ENCODE measurements at regions not wholly inside any gene's neighbourhood (a gene's known extent, or its start where the extent isn't known, plus 50 kb on each side); places are given as distances from the start of the nearest gene placed in this dataset.
A peak's percentile ranks its signal among the peaks of the same experiment; 100 is the strongest.

- Histone ChIP-seq H3K4me3 (ENCODE audit: low read length) (no peak overlapping the region), H3K36me3 (ENCODE audit: insufficient read depth, low read length) (no peaks in the 10 kb centered on the region), H3K4me1 (ENCODE audit: control insufficient read depth, insufficient read depth, low read length) (no peaks in the 10 kb centered on the region), H3K9ac (ENCODE audit: low read depth, low read length) (no peak overlapping the region), H3K9me3 (replicated peaks; ENCODE audit: low read length) (no peaks in the 10 kb centered on the region), H3K4me2 (ENCODE audit: low read length) (no peak overlapping the region), H3K27me3 (ENCODE audit: control insufficient read depth, insufficient read depth, low read length) (peaks cover 16% of the 10 kb centered on the region)
These were observed 173.0 kb upstream of the MITF start for GRCh38 chr3:69566275-69566674.

GRCh38 chr3:69565316-69565715 lies 173.9 kb upstream of the MITF start:
- no peaks in the 10 kb centered on the region for H3K9me3 ChIP-seq (replicated peaks; ENCODE audit: low read length)
- H3K4me3 ChIP-seq (ENCODE audit: low read length): no peak overlapping the region
- H3K4me2 ChIP-seq (ENCODE audit: low read length): no peak overlapping the region
- H3K4me1 ChIP-seq (ENCODE audit: control insufficient read depth, insufficient read depth, low read length): no peaks in the 10 kb centered on the region
- no peaks in the 10 kb centered on the region for H3K36me3 ChIP-seq (ENCODE audit: insufficient read depth, low read length)
- H3K9ac ChIP-seq (ENCODE audit: low read depth, low read length): no peak overlapping the region
- H3K27me3 ChIP-seq (ENCODE audit: control insufficient read depth, insufficient read depth, low read length): peaks cover 12% of the 10 kb centered on the region

GRCh38 chr3:69563981-69564380 lies 175.3 kb upstream of the MITF start:
- Histone ChIP-seq H3K9me3 (replicated peaks; ENCODE audit: low read length) (no peaks in the 10 kb centered on the region), H3K4me2 (ENCODE audit: low read length) (no peak overlapping the region), H3K36me3 (ENCODE audit: insufficient read depth, low read length) (no peaks in the 10 kb centered on the region), H3K4me1 (ENCODE audit: control insufficient read depth, insufficient read depth, low read length) (no peaks in the 10 kb centered on the region), H3K4me3 (ENCODE audit: low read length) (no peak overlapping the region), H3K27me3 (ENCODE audit: control insufficient read depth, insufficient read depth, low read length) (peaks cover 12% of the 10 kb centered on the region), H3K9ac (ENCODE audit: low read depth, low read length) (no peak overlapping the region)

GRCh38 chr3:69563151-69563550 lies 176.1 kb upstream of the MITF start:
- Histone ChIP-seq H3K4me3 (ENCODE audit: low read length) (no peak overlapping the region), H3K4me1 (ENCODE audit: control insufficient read depth, insufficient read depth, low read length) (no peaks in the 10 kb centered on the region), H3K9me3 (replicated peaks; ENCODE audit: low read length) (no peaks in the 10 kb centered on the region), H3K27me3 (ENCODE audit: control insufficient read depth, insufficient read depth, low read length) (peaks cover 12% of the 10 kb centered on the region), H3K36me3 (ENCODE audit: insufficient read depth, low read length) (no peaks in the 10 kb centered on the region), H3K9ac (ENCODE audit: low read depth, low read length) (no peak overlapping the region), H3K4me2 (ENCODE audit: low read length) (no peak overlapping the region)

GRCh38 chr3:69562020-69562419 lies 176.1 kb upstream of the FRMD4B start:
- Histone ChIP-seq H3K9me3 (replicated peaks; ENCODE audit: low read length) (no peaks in the 10 kb centered on the region), H3K4me2 (ENCODE audit: low read length) (no peak overlapping the region), H3K27me3 (ENCODE audit: control insufficient read depth, insufficient read depth, low read length) (peaks cover 15% of the 10 kb centered on the region), H3K9ac (ENCODE audit: low read depth, low read length) (no peak overlapping the region), H3K4me3 (ENCODE audit: low read length) (no peak overlapping the region), H3K36me3 (ENCODE audit: insufficient read depth, low read length) (no peaks in the 10 kb centered on the region), H3K4me1 (ENCODE audit: control insufficient read depth, insufficient read depth, low read length) (no peaks in the 10 kb centered on the region)

GRCh38 chr3:69560818-69561217 lies 174.9 kb upstream of the FRMD4B start:
- Histone ChIP-seq H3K36me3 (ENCODE audit: insufficient read depth, low read length) (no peaks in the 10 kb centered on the region), H3K4me3 (ENCODE audit: low read length) (no peak overlapping the region), H3K27me3 (ENCODE audit: control insufficient read depth, insufficient read depth, low read length) (peaks cover 17% of the 10 kb centered on the region), H3K4me2 (ENCODE audit: low read length) (no peak overlapping the region), H3K9ac (ENCODE audit: low read depth, low read length) (no peak overlapping the region), H3K9me3 (replicated peaks; ENCODE audit: low read length) (no peaks in the 10 kb centered on the region), H3K4me1 (ENCODE audit: control insufficient read depth, insufficient read depth, low read length) (no peaks in the 10 kb centered on the region)

GRCh38 chr3:69560116-69560515 lies 174.2 kb upstream of the FRMD4B start:
- no peaks in the 10 kb centered on the region for H3K4me1 ChIP-seq (ENCODE audit: control insufficient read depth, insufficient read depth, low read length)
- no peak overlapping the region for H3K9ac ChIP-seq (ENCODE audit: low read depth, low read length)
- peaks cover 17% of the 10 kb centered on the region for H3K27me3 ChIP-seq (ENCODE audit: control insufficient read depth, insufficient read depth, low read length)
- H3K9me3 ChIP-seq (replicated peaks; ENCODE audit: low read length): no peaks in the 10 kb centered on the region
- no peak overlapping the region for H3K4me2 ChIP-seq (ENCODE audit: low read length)
- no peaks in the 10 kb centered on the region for H3K36me3 ChIP-seq (ENCODE audit: insufficient read depth, low read length)
- no peak overlapping the region for H3K4me3 ChIP-seq (ENCODE audit: low read length)

- H3K4me3 ChIP-seq (ENCODE audit: low read length): no peak overlapping the region
- no peaks in the 10 kb centered on the region for H3K9me3 ChIP-seq (replicated peaks; ENCODE audit: low read length)
- H3K27me3 ChIP-seq (ENCODE audit: control insufficient read depth, insufficient read depth, low read length): peaks cover 17% of the 10 kb centered on the region
- H3K4me1 ChIP-seq (ENCODE audit: control insufficient read depth, insufficient read depth, low read length): no peaks in the 10 kb centered on the region
- H3K9ac ChIP-seq (ENCODE audit: low read depth, low read length): no peak overlapping the region
- no peaks in the 10 kb centered on the region for H3K36me3 ChIP-seq (ENCODE audit: insufficient read depth, low read length)
- no peak overlapping the region for H3K4me2 ChIP-seq (ENCODE audit: low read length)
These were observed 173.0 kb upstream of the FRMD4B start for GRCh38 chr3:69558912-69559311.

GRCh38 chr3:69554576-69554975 lies 168.7 kb upstream of the FRMD4B start:
- Histone ChIP-seq H3K27me3 (ENCODE audit: control insufficient read depth, insufficient read depth, low read length) (peaks cover 5% of the 10 kb centered on the region), H3K4me1 (ENCODE audit: control insufficient read depth, insufficient read depth, low read length) (no peaks in the 10 kb centered on the region), H3K4me2 (ENCODE audit: low read length) (no peak overlapping the region), H3K36me3 (ENCODE audit: insufficient read depth, low read length) (no peaks in the 10 kb centered on the region), H3K9me3 (replicated peaks; ENCODE audit: low read length) (no peaks in the 10 kb centered on the region), H3K4me3 (ENCODE audit: low read length) (no peak overlapping the region), H3K9ac (ENCODE audit: low read depth, low read length) (no peak overlapping the region)

GRCh38 chr3:69553888-69554287 lies 168.0 kb upstream of the FRMD4B start:
- Histone ChIP-seq H3K9me3 (replicated peaks; ENCODE audit: low read length) (no peaks in the 10 kb centered on the region), H3K27me3 (ENCODE audit: control insufficient read depth, insufficient read depth, low read length) (peaks cover 5% of the 10 kb centered on the region), H3K36me3 (ENCODE audit: insufficient read depth, low read length) (no peaks in the 10 kb centered on the region), H3K4me1 (ENCODE audit: control insufficient read depth, insufficient read depth, low read length) (no peaks in the 10 kb centered on the region), H3K4me2 (ENCODE audit: low read length) (no peak overlapping the region), H3K9ac (ENCODE audit: low read depth, low read length) (no peak overlapping the region), H3K4me3 (ENCODE audit: low read length) (no peak overlapping the region)

GRCh38 chr3:69547461-69547880 lies 161.6 kb upstream of the FRMD4B start:
- Histone ChIP-seq H3K4me2 (ENCODE audit: low read length) (no peak overlapping the region), H3K4me1 (ENCODE audit: control insufficient read depth, insufficient read depth, low read length) (no peaks in the 10 kb centered on the region), H3K4me3 (ENCODE audit: low read length) (no peak overlapping the region), H3K36me3 (ENCODE audit: insufficient read depth, low read length) (no peaks in the 10 kb centered on the region), H3K9ac (ENCODE audit: low read depth, low read length) (no peak overlapping the region), H3K27me3 (ENCODE audit: control insufficient read depth, insufficient read depth, low read length) (peaks cover 19% of the 10 kb centered on the region), H3K9me3 (replicated peaks; ENCODE audit: low read length) (no peaks in the 10 kb centered on the region)

GRCh38 chr3:69542805-69543429 lies 157.0 kb upstream of the FRMD4B start:
- Histone ChIP-seq H3K4me1 (ENCODE audit: control insufficient read depth, insufficient read depth, low read length) (peaks cover 5% of the 10 kb centered on the region), H3K9ac (ENCODE audit: low read depth, low read length) (no peak overlapping the region), H3K4me2 (ENCODE audit: low read length) (peak overlapping the region; percentile 75), H3K4me3 (ENCODE audit: low read length) (peak overlapping the region; percentile 61), H3K36me3 (ENCODE audit: insufficient read depth, low read length) (no peaks in the 10 kb centered on the region), H3K9me3 (replicated peaks; ENCODE audit: low read length) (no peaks in the 10 kb centered on the region), H3K27me3 (ENCODE audit: control insufficient read depth, insufficient read depth, low read length) (peaks cover 50% of the 10 kb centered on the region)
